IMR-90 (cell line): ENCODE measurements at regions not wholly inside any gene's neighbourhood (a gene's known extent, or its start where the extent isn't known, plus 50 kb on each side); places are given as distances from the start of the nearest gene placed in this dataset.

Experiments used
- ATAC-seq: fragments of 200-7000 bp; cut with Tn5 transposase; 2 replicates; pipeline ENCODE4 v1.9.1; 2020; ENCODE audit warnings: low read depth, mild to moderate bottlenecking, moderate library complexity
- BruUV-seq: library from RNA; stranded (reverse); fragments of 400-500 nt; replicated peaks from 2 replicates; lab custom pipeline; 2021; lab: Mats Ljungman, UMichigan
- CTCF ChIA-PET: fragments of 300-600 bp; formaldehyde crosslinking; extraction: SDS; loops from one replicate; lab custom pipeline; 2021; ENCODE audit warnings: antibody characterized with exemption; lab: Yijun Ruan, JAX
- POLR2A ChIA-PET: fragments of 300-600 bp; sonication (Branson Sonifier 250); formaldehyde crosslinking; loops from one replicate; lab custom pipeline; 2022; ENCODE audit warnings: antibody characterized with exemption; ENCODE audit not compliant: unreplicated experiment; lab: Charles Lee
- DNase-seq: peaks from one replicate; pipeline ENCODE4 v3.0.0; 2013
- H2AFZ ChIP-seq: replicated peaks from 2 replicates; pipeline ENCODE3; 2013; ENCODE audit warnings: low read length, mild to moderate bottlenecking; ENCODE audit not compliant: poor library complexity
- H2AK5ac ChIP-seq: 2 replicates; pipeline ENCODE4 v1.6.1; 2013; ENCODE audit warnings: low read depth, low read length, inconsistent platforms
- H2AK9ac ChIP-seq: replicated peaks from 2 replicates; pipeline ENCODE3; 2013; ENCODE audit warnings: mild to moderate bottlenecking, low read depth, low read length, moderate library complexity; ENCODE audit not compliant: poor library complexity
- H2BK120ac ChIP-seq: 2 replicates; pipeline ENCODE4 v1.6.1; 2013; ENCODE audit warnings: low read depth, low read length, inconsistent platforms
- H2BK15ac ChIP-seq: 3 replicates; pipeline ENCODE4 v1.6.1; 2013; ENCODE audit warnings: low read depth, low read length, inconsistent platforms
- H2BK20ac ChIP-seq: 2 replicates; pipeline ENCODE4 v1.6.1; 2013; ENCODE audit warnings: low read depth, mild to moderate bottlenecking, inconsistent platforms, low read length, moderate library complexity
- H2BK5ac ChIP-seq: 2 replicates; pipeline ENCODE4 v1.6.1; 2013; ENCODE audit warnings: mild to moderate bottlenecking, low read depth, low read length, inconsistent platforms; ENCODE audit not compliant: poor library complexity, severe bottlenecking
- H3K14ac ChIP-seq: replicated peaks from 2 replicates; pipeline ENCODE4 v1.6.1; 2013; ENCODE audit warnings: low read depth, low read length, inconsistent platforms
- H3K18ac ChIP-seq: 2 replicates; pipeline ENCODE4 v1.6.1; 2013; ENCODE audit warnings: low read depth, low read length, control low read depth
- H3K23ac ChIP-seq: 2 replicates; pipeline ENCODE4 v1.6.1; 2013; ENCODE audit warnings: low read depth, low read length, inconsistent platforms
- H3K27ac ChIP-seq: 2 replicates; pipeline ENCODE4 v1.5.1; 2013; ENCODE audit warnings: mild to moderate bottlenecking, control low read depth, low read length; ENCODE audit not compliant: insufficient read depth
- H3K27me3 ChIP-seq: 2 replicates; pipeline ENCODE4 v1.6.1; 2013; ENCODE audit warnings: low read length; ENCODE audit not compliant: control insufficient read depth, insufficient read depth
- H3K36me3 ChIP-seq: 2 replicates; pipeline ENCODE4 v1.6.1; 2013; ENCODE audit warnings: low read length, mixed read lengths; ENCODE audit not compliant: control insufficient read depth, insufficient read depth
- H3K4ac ChIP-seq: 2 replicates; pipeline ENCODE4 v1.6.1; 2013; ENCODE audit warnings: low read depth, low read length, inconsistent platforms
- H3K4me1 ChIP-seq: 2 replicates; pipeline ENCODE4 v1.6.1; 2013; ENCODE audit warnings: low read length, mixed read lengths; ENCODE audit not compliant: control insufficient read depth, insufficient read depth
- H3K4me2 ChIP-seq: 2 replicates; pipeline ENCODE4 v1.6.1; 2013; ENCODE audit warnings: low read depth, mild to moderate bottlenecking, control low read depth, low read length, moderate library complexity
- H3K4me3 ChIP-seq: 2 replicates; pipeline ENCODE4 v1.5.1; 2013; ENCODE audit warnings: low read depth, mild to moderate bottlenecking, control low read depth, low read length, moderate library complexity; ENCODE audit not compliant: insufficient read depth
- H3K56ac ChIP-seq: 2 replicates; pipeline ENCODE4 v1.6.1; 2013; ENCODE audit warnings: low read length, inconsistent platforms; ENCODE audit not compliant: insufficient read depth; ENCODE audit errors: extremely low read depth
- H3K79me1 ChIP-seq, 2 experiments: 2 replicates each; pipeline ENCODE4 v1.6.1; 2013; ENCODE audit warnings: low read length in 2 of 2, inconsistent platforms in 1 of 2, low read depth in 1 of 2
- H3K9ac ChIP-seq: 2 replicates; pipeline ENCODE4 v1.6.1; 2013; ENCODE audit warnings: low read depth, low read length, control low read depth
- H3K9me1 ChIP-seq: 2 replicates; pipeline ENCODE4 v1.6.1; 2013; ENCODE audit warnings: low read length, inconsistent platforms; ENCODE audit not compliant: insufficient read depth
- H3K9me3 ChIP-seq: 2 replicates; pipeline ENCODE4 v1.6.1; 2013; ENCODE audit warnings: low read length; ENCODE audit not compliant: control insufficient read depth, insufficient read depth
- H4K20me1 ChIP-seq: 2 replicates; pipeline ENCODE4 v1.6.1; 2013; ENCODE audit warnings: low read length, inconsistent platforms; ENCODE audit not compliant: insufficient read depth
- H4K5ac ChIP-seq: 2 replicates; pipeline ENCODE4 v1.6.1; 2013; ENCODE audit warnings: mild to moderate bottlenecking, low read depth, low read length, control low read depth
- H4K8ac ChIP-seq, 2 experiments: 2 replicates each; pipeline ENCODE4 v1.6.1; 2013; ENCODE audit warnings: low read depth in 2 of 2, low read length in 2 of 2, control low read depth in 1 of 2, inconsistent platforms in 1 of 2
- H4K91ac ChIP-seq: 2 replicates; pipeline ENCODE4 v1.6.1; 2013; ENCODE audit warnings: low read depth, low read length, inconsistent platforms; ENCODE audit not compliant: insufficient read depth
- CEBPB ChIP-seq: IDR thresholded peaks from 2 replicates; pipeline ENCODE4 v1.6.1; 2012; ENCODE audit warnings: low read depth, low read length, improper control_type of control experiment
- MAFK ChIP-seq: IDR thresholded peaks from 2 replicates; pipeline ENCODE4 v1.6.1; 2012; ENCODE audit warnings: low read depth, low read length, improper control_type of control experiment
- MAZ ChIP-seq: IDR thresholded peaks from 2 replicates; pipeline ENCODE4 v1.6.1; 2012; ENCODE audit warnings: low read depth, mild to moderate bottlenecking, low read length, improper control_type of control experiment, moderate library complexity, borderline replicate concordance
- RAD21 ChIP-seq: IDR thresholded peaks from 2 replicates; pipeline ENCODE4 v1.6.1; 2012; ENCODE audit warnings: low read length, improper control_type of control experiment
- WGBS, 2 experiments: methylation state at CpG; one replicate each; pipeline versions ENCODE4 v1.1.5 to v1.1.7; 2013; ENCODE audit warnings: missing lambda C conversion rate in 2 of 2; ENCODE audit not compliant: insufficient read length in 1 of 2; ENCODE audit errors: extremely low coverage in 2 of 2; 5-methylcytosine and 5-hydroxymethylcytosine counted together
- dilution Hi-C: fragments of 300-500 bp; cut with HindIII; formaldehyde crosslinking; loops from one replicate; pipeline ENCODE4 v1.14.3; 2018; ENCODE audit warnings: low sequenced_read_pairs; ENCODE audit not compliant: unreplicated experiment
- in situ Hi-C: fragments of 300-500 bp; cut with MboI; formaldehyde crosslinking; loops from 3 replicates; pipeline ENCODE4 v1.14.3; 2019; ENCODE audit warnings: low sequenced_read_pairs, inconsistent platforms, mixed read lengths
- intact Hi-C: fragments of 100-400 bp; cut with micrococcal nuclease; formaldehyde crosslinking; loops from 2 replicates; pipeline ENCODE4 v1.10.0; 2022

DNA sequence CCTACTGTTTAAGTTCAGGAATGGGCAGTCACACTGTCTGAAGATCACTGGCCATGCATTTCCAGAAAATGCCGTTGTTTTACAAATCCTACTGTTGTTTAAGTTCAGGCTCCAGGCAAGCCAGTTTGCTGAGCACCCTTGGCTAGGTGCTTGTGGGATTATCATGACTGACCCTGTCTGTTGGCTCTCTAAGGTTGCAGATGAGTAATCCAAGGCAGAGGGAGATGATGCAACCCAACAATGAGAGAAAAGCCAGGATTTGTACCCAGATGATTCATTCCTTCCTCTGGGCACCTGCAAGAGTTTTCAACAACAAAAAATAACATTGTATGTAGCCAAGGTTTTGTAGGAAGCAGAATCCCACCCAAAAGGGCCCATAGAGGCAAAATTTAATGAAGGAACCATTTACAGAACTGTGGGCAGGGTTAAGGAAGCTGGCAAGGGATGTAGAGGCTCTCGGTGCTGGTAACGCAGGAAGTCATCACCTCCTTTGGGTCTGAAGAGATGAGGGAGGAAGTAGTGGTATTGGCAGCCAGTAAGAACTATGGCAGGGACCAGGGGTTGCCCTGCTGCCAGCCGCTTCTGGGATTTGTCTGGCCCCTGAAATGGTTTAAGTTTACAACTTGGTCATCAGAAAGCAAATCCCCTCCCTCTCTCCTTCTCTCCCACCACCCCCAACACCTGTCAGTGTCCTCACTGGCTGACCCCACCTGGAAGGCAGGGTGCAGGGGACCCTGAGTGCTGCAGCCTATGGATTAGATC, 54.8 kb downstream of the MSX1 start:
- no peak overlapping the region for H4K5ac ChIP-seq
- H3K4ac ChIP-seq = no peak overlapping the region
- H3K14ac ChIP-seq = no peak overlapping the region
- H4K20me1 ChIP-seq = no peaks in the 10 kb centered on the region
- intact Hi-C loops = no loop called here
- TF ChIP-seq RAD21 = no peak
- TF ChIP-seq MAZ = no peak
- peak; percentile 89 for TF ChIP-seq CEBPB
- TF ChIP-seq MAFK = no peak
- no peak overlapping the region for H2BK20ac ChIP-seq
- no peak overlapping the region for H3K4me3 ChIP-seq
- ATAC-seq (no peak), DNase-seq (peak; percentile 53)
- H3K27ac ChIP-seq = no peak overlapping the region
- no peaks in the 10 kb centered on the region; the same call in 1 of the 2 replicates for H3K27me3 ChIP-seq
- H3K9ac ChIP-seq = no peak overlapping the region
- no peak overlapping the region for H3K23ac ChIP-seq
- H2BK120ac ChIP-seq = no peak overlapping the region
- no peak overlapping the region for H2BK5ac ChIP-seq
- no peaks in the 10 kb centered on the region for H3K79me1 ChIP-seq
- H4K91ac ChIP-seq = no peak overlapping the region
- no peak overlapping the region for H2AK9ac ChIP-seq
- H3K9me3 ChIP-seq = no peaks in the 10 kb centered on the region
- H2BK15ac ChIP-seq = no peak overlapping the region
- in situ Hi-C loops = no loop called here
- no peaks in the 10 kb centered on the region for H3K36me3 ChIP-seq
- dilution Hi-C loops = no loop called here
- 33% methylated on average over 1 of the region's 4 CpGs; no CpG with 5 or more reads in 1 of the 2 experiments for WGBS, 2 experiments
- no peak overlapping the region for H4K8ac ChIP-seq
- H3K4me1 ChIP-seq = no peaks in the 10 kb centered on the region
- no TSS peak for BruUV-seq
- no peak overlapping the region for H2AK5ac ChIP-seq
- H3K4me2 ChIP-seq = no peak overlapping the region
- CTCF ChIA-PET = no interaction called here
- POLR2A ChIA-PET = no interaction called here
- no peak overlapping the region for H2AFZ ChIP-seq
- no peaks in the 10 kb centered on the region for H3K9me1 ChIP-seq
- H3K18ac ChIP-seq = no peak overlapping the region
- H3K56ac ChIP-seq = no peak overlapping the region
